ENCODE measurements at regions not wholly inside any gene's neighbourhood (a gene's known extent, or its start where the extent isn't known, plus 50 kb on each side); places are given as distances from the start of the nearest gene placed in this dataset.
A peak's percentile ranks its signal among the peaks of the same experiment; 100 is the strongest.

DNA sequence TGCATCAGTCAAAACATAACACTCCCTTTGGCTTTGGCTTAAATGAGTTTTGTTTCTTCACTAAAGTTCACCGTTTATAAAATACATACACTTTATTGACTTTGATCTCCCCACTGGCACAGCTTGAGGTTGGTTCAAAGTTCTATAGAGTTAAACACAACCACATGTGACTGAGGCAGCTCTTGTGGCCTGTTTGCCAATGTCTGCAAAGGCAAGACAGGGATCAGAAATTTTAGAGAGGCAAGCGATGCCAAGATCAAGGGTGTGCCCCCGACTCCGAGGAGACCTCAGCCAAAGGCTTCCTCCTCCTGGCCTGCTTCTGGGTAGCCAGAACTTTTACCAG is 129.8 kb upstream of the JCAD start:
- TF ChIP-seq, protein P1, sequence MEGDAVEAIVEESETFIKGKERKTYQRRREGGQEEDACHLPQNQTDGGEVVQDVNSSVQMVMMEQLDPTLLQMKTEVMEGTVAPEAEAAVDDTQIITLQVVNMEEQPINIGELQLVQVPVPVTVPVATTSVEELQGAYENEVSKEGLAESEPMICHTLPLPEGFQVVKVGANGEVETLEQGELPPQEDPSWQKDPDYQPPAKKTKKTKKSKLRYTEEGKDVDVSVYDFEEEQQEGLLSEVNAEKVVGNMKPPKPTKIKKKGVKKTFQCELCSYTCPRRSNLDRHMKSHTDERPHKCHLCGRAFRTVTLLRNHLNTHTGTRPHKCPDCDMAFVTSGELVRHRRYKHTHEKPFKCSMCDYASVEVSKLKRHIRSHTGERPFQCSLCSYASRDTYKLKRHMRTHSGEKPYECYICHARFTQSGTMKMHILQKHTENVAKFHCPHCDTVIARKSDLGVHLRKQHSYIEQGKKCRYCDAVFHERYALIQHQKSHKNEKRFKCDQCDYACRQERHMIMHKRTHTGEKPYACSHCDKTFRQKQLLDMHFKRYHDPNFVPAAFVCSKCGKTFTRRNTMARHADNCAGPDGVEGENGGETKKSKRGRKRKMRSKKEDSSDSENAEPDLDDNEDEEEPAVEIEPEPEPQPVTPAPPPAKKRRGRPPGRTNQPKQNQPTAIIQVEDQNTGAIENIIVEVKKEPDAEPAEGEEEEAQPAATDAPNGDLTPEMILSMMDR (IDR thresholded peaks at IDR 0.05; ENCODE audit: poor library complexity, severe bottlenecking) = no peak
- H3K4me1 ChIP-seq (ENCODE audit: insufficient read depth, poor library complexity, severe bottlenecking) = peaks cover 14% of the 10 kb centered on the region
- H3K36me3 ChIP-seq (ENCODE audit: low read depth) = no peaks in the 10 kb centered on the region
- no peak overlapping the region for H3K4me3 ChIP-seq (ENCODE audit: severe bottlenecking)
- no peaks in the 10 kb centered on the region for H3K9me3 ChIP-seq (ENCODE audit: severe bottlenecking)
- no peak for DNase-seq (ENCODE audit: low spot score)
- no peak for ATAC-seq (ENCODE audit: low read depth)
- H3K27me3 ChIP-seq (ENCODE audit: insufficient read depth, poor library complexity, severe bottlenecking) = no peaks in the 10 kb centered on the region
- H3K27ac ChIP-seq (ENCODE audit: poor library complexity, severe bottlenecking) = no peak overlapping the region

DNA sequence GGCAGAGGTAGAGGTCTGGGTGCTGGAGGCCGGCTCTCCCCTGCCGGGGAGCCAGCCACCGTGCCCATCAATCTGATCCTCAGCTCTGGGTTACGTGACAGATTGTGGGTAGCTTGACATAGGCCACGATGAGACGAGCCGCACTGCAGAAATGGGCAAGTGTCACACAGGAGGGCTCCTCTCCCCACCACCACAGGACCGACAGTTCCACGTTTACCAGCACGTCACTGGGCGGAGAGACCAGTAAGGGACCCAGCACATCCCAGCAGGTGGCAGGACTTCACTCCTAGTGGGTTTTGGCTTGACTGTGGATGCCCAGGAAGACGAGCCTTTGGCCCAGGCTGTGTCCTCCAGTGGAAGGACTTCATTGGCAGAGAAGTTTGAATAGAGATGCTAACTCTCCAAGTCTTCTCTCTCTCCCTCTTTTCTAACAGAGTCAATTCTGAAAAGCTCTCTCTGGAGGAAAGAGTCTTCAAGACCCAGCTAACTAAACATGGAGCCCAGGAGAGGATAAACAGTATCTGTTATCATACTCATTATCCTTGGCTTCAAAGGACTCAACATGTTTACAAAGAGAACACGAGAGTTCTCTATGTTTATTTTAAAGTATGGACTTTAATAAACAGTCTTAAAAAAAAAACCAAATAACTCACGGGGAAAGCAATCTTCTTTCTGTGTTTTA is 129.3 kb upstream of the JCAD start:
- no peaks in the 10 kb centered on the region for H3K27me3 ChIP-seq (ENCODE audit: insufficient read depth, poor library complexity, severe bottlenecking)
- peaks cover 14% of the 10 kb centered on the region for H3K4me1 ChIP-seq (ENCODE audit: insufficient read depth, poor library complexity, severe bottlenecking)
- no peaks in the 10 kb centered on the region for H3K9me3 ChIP-seq (ENCODE audit: severe bottlenecking)
- no peaks in the 10 kb centered on the region for H3K36me3 ChIP-seq (ENCODE audit: low read depth)
- ATAC-seq (ENCODE audit: low read depth) (no peak), DNase-seq (ENCODE audit: low spot score) (no peak)
- no peak overlapping the region for H3K4me3 ChIP-seq (ENCODE audit: severe bottlenecking)
- no peak overlapping the region for H3K27ac ChIP-seq (ENCODE audit: poor library complexity, severe bottlenecking)
- TF ChIP-seq, protein P1 (IDR thresholded peaks at IDR 0.05; ENCODE audit: poor library complexity, severe bottlenecking) = no peak

DNA sequence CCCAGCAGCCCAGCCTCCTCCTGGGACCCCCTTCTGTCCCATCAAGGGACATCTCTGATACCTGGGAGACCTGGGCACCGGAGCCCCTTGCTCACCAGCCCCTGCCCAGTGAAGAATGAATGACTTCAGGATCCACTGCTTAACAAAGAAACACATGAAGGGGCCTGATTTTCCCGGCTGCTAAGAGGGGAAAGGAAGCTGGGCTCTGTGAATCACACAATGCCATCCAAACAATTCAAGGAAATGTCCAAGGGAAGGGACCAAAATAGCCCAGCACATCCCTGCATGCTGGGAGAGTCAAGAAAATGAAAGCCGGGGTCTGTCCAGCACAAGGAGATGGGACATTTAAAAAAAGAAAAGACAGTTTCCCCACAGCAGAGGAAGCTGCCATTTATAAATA is 128.7 kb upstream of the JCAD start:
- TF ChIP-seq, protein P1 (IDR thresholded peaks at IDR 0.05; ENCODE audit: poor library complexity, severe bottlenecking) = no peak
- Histone ChIP-seq H3K36me3 (ENCODE audit: low read depth) (no peaks in the 10 kb centered on the region), H3K4me3 (ENCODE audit: severe bottlenecking) (no peak overlapping the region), H3K27me3 (ENCODE audit: insufficient read depth, poor library complexity, severe bottlenecking) (no peaks in the 10 kb centered on the region), H3K4me1 (ENCODE audit: insufficient read depth, poor library complexity, severe bottlenecking) (peaks cover 16% of the 10 kb centered on the region), H3K27ac (ENCODE audit: poor library complexity, severe bottlenecking) (no peak overlapping the region), H3K9me3 (ENCODE audit: severe bottlenecking) (no peaks in the 10 kb centered on the region)
- DNase-seq (ENCODE audit: low spot score) = no peak
- no peak for ATAC-seq (ENCODE audit: low read depth)

DNA sequence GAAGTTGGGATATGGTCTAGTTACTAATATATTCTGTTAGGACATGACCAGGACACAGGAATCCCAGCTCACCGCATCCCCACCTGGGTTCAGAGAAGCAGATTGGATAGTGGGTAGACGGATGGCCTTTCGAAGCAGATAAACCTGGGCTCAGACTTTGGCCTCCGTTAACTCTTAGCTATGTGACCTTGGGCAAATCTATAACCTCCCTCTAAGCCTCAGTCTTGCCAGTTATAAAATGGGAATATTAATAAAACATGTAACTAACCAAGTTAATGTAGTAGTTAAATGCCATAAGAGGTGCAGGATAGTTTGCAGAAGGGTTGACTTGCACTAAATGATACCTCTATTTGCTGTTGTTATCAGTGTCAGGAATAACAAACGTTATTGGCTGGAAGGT is 127.6 kb upstream of the JCAD start:
- Histone ChIP-seq H3K9me3 (ENCODE audit: severe bottlenecking) (no peaks in the 10 kb centered on the region), H3K36me3 (ENCODE audit: low read depth) (no peaks in the 10 kb centered on the region), H3K27me3 (ENCODE audit: insufficient read depth, poor library complexity, severe bottlenecking) (no peaks in the 10 kb centered on the region), H3K4me1 (ENCODE audit: insufficient read depth, poor library complexity, severe bottlenecking) (peaks cover 26% of the 10 kb centered on the region), H3K4me3 (ENCODE audit: severe bottlenecking) (no peak overlapping the region), H3K27ac (ENCODE audit: poor library complexity, severe bottlenecking) (no peak overlapping the region)
- TF ChIP-seq, protein P1 (IDR thresholded peaks at IDR 0.05; ENCODE audit: poor library complexity, severe bottlenecking) = no peak
- ATAC-seq (ENCODE audit: low read depth) = no peak
- DNase-seq (ENCODE audit: low spot score) = no peak

DNA sequence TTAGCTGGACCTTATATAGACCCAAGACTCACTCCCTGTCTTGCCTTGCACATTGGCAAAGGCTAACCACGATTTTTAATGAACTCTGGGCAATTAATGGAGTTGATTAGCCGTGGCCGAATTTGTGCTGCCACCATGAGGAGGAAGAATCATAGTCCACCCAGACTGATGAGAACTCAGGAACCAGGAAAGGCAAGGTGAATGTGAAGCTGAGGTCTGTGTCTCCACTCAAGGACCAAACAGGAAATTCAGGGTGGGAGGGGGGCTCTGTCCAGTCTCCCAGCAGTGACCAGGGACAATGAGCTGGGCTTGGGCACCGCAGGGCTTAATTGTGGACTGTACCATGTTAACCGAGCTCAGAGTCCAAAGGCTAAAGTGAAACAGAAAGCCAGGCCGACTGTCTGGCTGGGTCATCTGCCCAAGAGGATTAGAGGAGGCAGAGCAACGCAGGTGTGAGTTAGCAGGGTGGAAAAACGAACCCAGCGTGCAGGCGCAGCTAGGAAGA is 127.0 kb upstream of the JCAD start:
- Histone ChIP-seq H3K36me3 (ENCODE audit: low read depth) (no peaks in the 10 kb centered on the region), H3K4me3 (ENCODE audit: severe bottlenecking) (no peak overlapping the region), H3K9me3 (ENCODE audit: severe bottlenecking) (no peaks in the 10 kb centered on the region), H3K4me1 (ENCODE audit: insufficient read depth, poor library complexity, severe bottlenecking) (peaks cover 26% of the 10 kb centered on the region), H3K27ac (ENCODE audit: poor library complexity, severe bottlenecking) (peak overlapping the region; percentile 38), H3K27me3 (ENCODE audit: insufficient read depth, poor library complexity, severe bottlenecking) (no peaks in the 10 kb centered on the region)
- DNase-seq (ENCODE audit: low spot score) = no peak
- ATAC-seq (ENCODE audit: low read depth) = no peak
- TF ChIP-seq, protein P1 (IDR thresholded peaks at IDR 0.05; ENCODE audit: poor library complexity, severe bottlenecking) = peak; percentile 23
